Neural progenitor cell (in vitro differentiated cells): ENCODE measurements at regions not wholly inside any gene's neighbourhood (a gene's known extent, or its start where the extent isn't known, plus 50 kb on each side); places are given as distances from the start of the nearest gene placed in this dataset.

Experiments used
- CTCF ChIP-seq: fragments of 200-600 bp; sonication (generic); IDR thresholded peaks from 2 replicates; pipeline ENCODE4 v1.5.1; 2017; ENCODE audit warnings: antibody characterized with exemption, mild to moderate bottlenecking
- EZH2phosphoT487 ChIP-seq: fragments of 200-600 bp; sonication (generic); IDR thresholded peaks from 2 replicates; pipeline ENCODE4 v1.6.1; 2017; ENCODE audit warnings: antibody characterized with exemption

- no peak for TF ChIP-seq CTCF
- TF ChIP-seq EZH2phosphoT487: no peak
Observed at GRCh38 chr6:85245004-85245403, 204.9 kb upstream of the NT5E start.
